WTC11 (cell line): ENCODE measurements at regions not wholly inside any gene's neighbourhood (a gene's known extent, or its start where the extent isn't known, plus 50 kb on each side); places are given as distances from the start of the nearest gene placed in this dataset.

Source experiments
- ATAC-seq: fragments of 200-7000 bp; cut with Tn5 transposase; 2 replicates; pipeline ENCODE4 v1.10.0; 2021; ENCODE audit warnings: mild to moderate bottlenecking, moderate library complexity
- CTCF ChIA-PET: fragments of 300-600 bp; sonication (Branson Sonifier 250); formaldehyde crosslinking; loops from one replicate; lab custom pipeline; 2021; ENCODE audit warnings: antibody characterized with exemption; lab: Charles Lee
- POLR2A ChIA-PET: fragments of 350-600 bp; sonication (Branson Sonifier 250); formaldehyde crosslinking; loops from one replicate; lab custom pipeline; 2021; ENCODE audit warnings: antibody characterized with exemption; lab: Charles Lee
- DNase-seq: peaks from one replicate; pipeline ENCODE4 v3.0.0; 2021; ENCODE audit warnings: low spot score
- H3K27ac Mint-ChIP-seq: 2 replicates; pipeline ENCODE4 v1.8.0; 2021; ENCODE audit warnings: mixed read lengths
- H3K27me3 Mint-ChIP-seq: 2 replicates; pipeline ENCODE4 v1.8.0; 2021; ENCODE audit warnings: low read depth, mild to moderate bottlenecking, moderate library complexity, mixed read lengths
- H3K36me3 Mint-ChIP-seq: 2 replicates; pipeline ENCODE4 v1.8.0; 2021; ENCODE audit warnings: mixed read lengths
- H3K4me1 Mint-ChIP-seq: 2 replicates; pipeline ENCODE4 v1.8.0; 2022; ENCODE audit warnings: mixed read lengths
- H3K4me3 Mint-ChIP-seq: 2 replicates; pipeline ENCODE4 v1.8.0; 2021; ENCODE audit warnings: mild to moderate bottlenecking, moderate library complexity, mixed read lengths
- H3K9me3 Mint-ChIP-seq: 2 replicates; pipeline ENCODE4 v1.8.0; 2021; ENCODE audit warnings: mixed read lengths
- AR ChIP-seq: fragments of 250-450 bp; sonication (Bioruptor Pico); IDR thresholded peaks from 2 replicates; pipeline ENCODE4 v1.9.0; 2021; ENCODE audit warnings: mild to moderate bottlenecking
- CBFB ChIP-seq: sonication (generic); formaldehyde crosslinking; IDR thresholded peaks from 2 replicates; pipeline ENCODE4 v1.8.1; 2022; ENCODE audit warnings: mild to moderate bottlenecking, low read depth, missing genetic modification reagents
- E2F5 ChIP-seq: sonication (generic); formaldehyde crosslinking; IDR thresholded peaks from 2 replicates; pipeline ENCODE4 v1.8.1; 2022; ENCODE audit warnings: mild to moderate bottlenecking, moderate library complexity, missing genetic modification reagents
- FOXK1 ChIP-seq: sonication (generic); formaldehyde crosslinking; IDR thresholded peaks from 2 replicates; pipeline ENCODE4 v1.8.0; 2022; ENCODE audit warnings: mild to moderate bottlenecking, moderate library complexity, missing genetic modification reagents
- FOXP4 ChIP-seq: sonication (generic); formaldehyde crosslinking; IDR thresholded peaks from 2 replicates; pipeline ENCODE4 v1.8.0; 2022; ENCODE audit warnings: mild to moderate bottlenecking, missing genetic modification reagents
- JAZF1 ChIP-seq: fragments of 250-450 bp; sonication (Bioruptor Pico); IDR thresholded peaks from 2 replicates; pipeline ENCODE4 v1.9.0; 2021; ENCODE audit warnings: moderate library complexity, mild to moderate bottlenecking, inconsistent platforms
- KAT7 ChIP-seq: sonication (generic); formaldehyde crosslinking; IDR thresholded peaks from 2 replicates; pipeline ENCODE4 v1.8.1; 2023; ENCODE audit warnings: missing genetic modification reagents, mild to moderate bottlenecking, borderline replicate concordance
- PREB ChIP-seq: sonication (generic); formaldehyde crosslinking; IDR thresholded peaks from 2 replicates; pipeline ENCODE4 v1.8.1; 2022; ENCODE audit warnings: mild to moderate bottlenecking, missing genetic modification reagents, moderate library complexity, borderline replicate concordance
- SMAD4 ChIP-seq: sonication (generic); formaldehyde crosslinking; IDR thresholded peaks from 2 replicates; pipeline ENCODE4 v1.8.0; 2022; ENCODE audit warnings: mild to moderate bottlenecking, missing genetic modification reagents
- TP53 ChIP-seq: sonication (generic); formaldehyde crosslinking; IDR thresholded peaks from 2 replicates; pipeline ENCODE4 v1.8.1; 2023; ENCODE audit warnings: mild to moderate bottlenecking, missing genetic modification reagents
- ZNF219 ChIP-seq: sonication (generic); formaldehyde crosslinking; IDR thresholded peaks from 2 replicates; pipeline ENCODE4 v1.8.0; 2023; ENCODE audit warnings: missing genetic modification reagents, mild to moderate bottlenecking, borderline replicate concordance
- ZNF263 ChIP-seq: sonication (generic); formaldehyde crosslinking; IDR thresholded peaks from 2 replicates; pipeline ENCODE4 v1.8.1; 2022; ENCODE audit warnings: low read depth, mild to moderate bottlenecking, moderate library complexity, missing genetic modification reagents
- ZNF396 ChIP-seq: fragments of 250-450 bp; sonication (Bioruptor Pico); IDR thresholded peaks from 2 replicates; pipeline ENCODE4 v1.8.0; 2021; ENCODE audit warnings: mild to moderate bottlenecking, moderate library complexity, borderline replicate concordance
- ZNF416 ChIP-seq: fragments of 250-450 bp; sonication (Bioruptor Pico); IDR thresholded peaks from 2 replicates; pipeline ENCODE4 v1.9.0; 2021; ENCODE audit warnings: mild to moderate bottlenecking, inconsistent platforms
- ZNF532 ChIP-seq: fragments of 250-450 bp; sonication (Bioruptor Pico); IDR thresholded peaks from 2 replicates; pipeline ENCODE4 v1.9.0; 2021; ENCODE audit warnings: mild to moderate bottlenecking, borderline replicate concordance

- Mint-ChIP-seq H3K4me3 (no peak overlapping the region), H3K9me3 (0 out of 2 replicates have a peak, but pooled peaks cover 3% of the 10 kb centered on the region), H3K4me1 (peaks cover 8% of the 10 kb centered on the region), H3K27me3 (no peaks in the 10 kb centered on the region), H3K27ac (no peak overlapping the region), H3K36me3 (no peaks in the 10 kb centered on the region)
- ChIA-PET POLR2A (no interaction called here), CTCF (no interaction called here)
- ATAC-seq (no peak), DNase-seq (no peak)
- TF ChIP-seq FOXK1 (CRISPR knock-in tag) (no peak), PREB (CRISPR knock-in tag) (no peak), AR (CRISPR knock-in tag) (no peak), FOXP4 (CRISPR knock-in tag) (no peak)
These were observed 1144.4 kb upstream of the GOT2 start for GRCh38 chr16:59878479-59878878.

- no peak for TF ChIP-seq TP53 (CRISPR knock-in tag)
- no peak for TF ChIP-seq ZNF416 (CRISPR knock-in tag)
- no peak for TF ChIP-seq CBFB (CRISPR knock-in tag)
- no peak for TF ChIP-seq JAZF1 (CRISPR knock-in tag)
- ATAC-seq (no peak), DNase-seq (no peak)
- H3K36me3 Mint-ChIP-seq: 0 out of 2 replicates have a peak, but pooled peaks cover 3% of the 10 kb centered on the region
- no peaks in the 10 kb centered on the region for H3K27me3 Mint-ChIP-seq
- H3K4me1 Mint-ChIP-seq: no peaks in the 10 kb centered on the region
- H3K9me3 Mint-ChIP-seq: peaks cover 6% of the 10 kb centered on the region; the same call in 1 of the 2 replicates
- CTCF ChIA-PET: no interaction called here
- POLR2A ChIA-PET: no interaction called here
- no peak overlapping the region for H3K27ac Mint-ChIP-seq
- no peak overlapping the region for H3K4me3 Mint-ChIP-seq
These were observed 1131.0 kb upstream of the GOT2 start for GRCh38 chr16:59864981-59865666.

- no peak for DNase-seq
- ATAC-seq: no peak
- Mint-ChIP-seq H3K36me3 (no peaks in the 10 kb centered on the region), H3K27ac (no peak overlapping the region), H3K4me3 (no peak overlapping the region), H3K9me3 (no peaks in the 10 kb centered on the region), H3K4me1 (peaks cover 7% of the 10 kb centered on the region), H3K27me3 (no peaks in the 10 kb centered on the region)
- CTCF ChIA-PET: no interaction called here
- POLR2A ChIA-PET: no interaction called here
- TF ChIP-seq E2F5 (CRISPR knock-in tag) (no peak), KAT7 (no peak), ZNF263 (no peak), SMAD4 (CRISPR knock-in tag) (no peak), ZNF219 (CRISPR knock-in tag) (no peak), ZNF532 (CRISPR knock-in tag) (no peak), ZNF396 (CRISPR knock-in tag) (no peak), ZNF416 (CRISPR knock-in tag) (no peak), AR (CRISPR knock-in tag) (no peak)
These were observed 1125.7 kb upstream of the GOT2 start for GRCh38 chr16:59859676-59860402.
